Peyer's patch (tissue), 4 donors: ENCODE measurements at regions not wholly inside any gene's neighbourhood (a gene's known extent, or its start where the extent isn't known, plus 50 kb on each side); places are given as distances from the start of the nearest gene placed in this dataset.

Source experiments
- DNase-seq, 3 donors: peaks; one replicate each; pipeline ENCODE4 v3.0.0-alpha.2; 2017 to 2019
- H3K27ac ChIP-seq, 4 donors: fragments of 200-600 bp; sonication (generic); one replicate each; pipeline ENCODE4 v1.5.1; 2016 to 2019
- H3K27me3 ChIP-seq, 2 donors: fragments of 200-600 bp; sonication (generic); one replicate each; pipeline ENCODE4 v1.5.1; 2019
- H3K36me3 ChIP-seq, 3 donors: fragments of 200-600 bp; sonication (generic); one replicate each; pipeline ENCODE4 v1.5.1; 2016 to 2019
- H3K4me1 ChIP-seq, 4 donors: fragments of 200-600 bp; sonication (generic); one replicate each; pipeline ENCODE4 v1.5.1; 2016 to 2019
- H3K4me3 ChIP-seq, 4 donors: fragments of 200-600 bp; sonication (generic); 1 replicate in 3 of 4; 2 replicates in 1 of 4; pipeline ENCODE4 v1.5.1; 2016 to 2019; ENCODE audit warnings: mild to moderate bottlenecking in 1 of 4
- H3K9me3 ChIP-seq, 4 donors: fragments of 200-600 bp; sonication (generic); one replicate each; pipeline ENCODE4 v1.5.1; 2016 to 2019; ENCODE audit warnings: mild to moderate bottlenecking in 1 of 4
- CTCF ChIP-seq, 6 experiments: fragments of 450-650 bp in 4 of 6; fragments of 200-600 bp in 2 of 6; sonication (generic) in 1 of 6; IDR thresholded peaks; one replicate each; pipeline ENCODE4 v1.5.1; 2017 to 2019; ENCODE audit warnings: antibody characterized with exemption in 6 of 6, mild to moderate bottlenecking in 3 of 6, moderate library complexity in 1 of 6
- POLR2A ChIP-seq, 2 donors: fragments of 450-650 bp; IDR thresholded peaks; one replicate each; pipeline ENCODE4 v1.5.1; 2017; ENCODE audit warnings: antibody characterized with exemption in 2 of 2, mild to moderate bottlenecking in 2 of 2, moderate library complexity in 2 of 2

GRCh38 chr21:31536138-31536537 lies 123.4 kb upstream of the SOD1 start:
- Histone ChIP-seq H3K27ac (no peak overlapping the region), H3K36me3 (no peaks in the 10 kb centered on the region), H3K9me3 (no peaks in the 10 kb centered on the region), H3K4me3 (no peak overlapping the region), H3K27me3 (no peaks in the 10 kb centered on the region), H3K4me1 (no peaks in the 10 kb centered on the region)
- no peak for DNase-seq
- no peak for TF ChIP-seq POLR2A (IDR thresholded peaks at IDR 0.05)
- no peak for TF ChIP-seq CTCF (IDR thresholded peaks at IDR 0.05)

- DNase-seq: no peak
Observed at GRCh38 chr21:31531967-31532366, 127.5 kb upstream of the SOD1 start.

GRCh38 chr21:31530897-31531705 lies 128.4 kb upstream of the SOD1 start:
- H3K27me3 ChIP-seq: no peaks in the 10 kb centered on the region
- H3K27ac ChIP-seq: no peak overlapping the region
- no peak for TF ChIP-seq CTCF (IDR thresholded peaks at IDR 0.05)
- TF ChIP-seq POLR2A (IDR thresholded peaks at IDR 0.05): no peak
- no peaks in the 10 kb centered on the region for H3K9me3 ChIP-seq
- no peaks in the 10 kb centered on the region for H3K36me3 ChIP-seq
- H3K4me1 ChIP-seq: no peaks in the 10 kb centered on the region
- no peak for DNase-seq
- no peak overlapping the region for H3K4me3 ChIP-seq

More at GRCh38 chr21:31531967-31532366, 127.5 kb upstream of the SOD1 start:
- Histone ChIP-seq H3K36me3 (no peaks in the 10 kb centered on the region), H3K27me3 (no peaks in the 10 kb centered on the region), H3K4me1 (no peaks in the 10 kb centered on the region), H3K9me3 (no peaks in the 10 kb centered on the region), H3K27ac (no peak overlapping the region), H3K4me3 (no peak overlapping the region)
- TF ChIP-seq POLR2A (IDR thresholded peaks at IDR 0.05) (no peak), CTCF (IDR thresholded peaks at IDR 0.05) (no peak)

- H3K4me3 ChIP-seq: no peak overlapping the region
- H3K36me3 ChIP-seq: no peaks in the 10 kb centered on the region
- no peaks in the 10 kb centered on the region for H3K9me3 ChIP-seq
- TF ChIP-seq CTCF (IDR thresholded peaks at IDR 0.05): no peak
- no peak for TF ChIP-seq POLR2A (IDR thresholded peaks at IDR 0.05)
- no peak for DNase-seq
- no peaks in the 10 kb centered on the region for H3K27me3 ChIP-seq
- H3K4me1 ChIP-seq: no peaks in the 10 kb centered on the region
- H3K27ac ChIP-seq: no peak overlapping the region
Observed at GRCh38 chr21:31530364-31530763, 129.1 kb upstream of the SOD1 start.

GRCh38 chr21:31529406-31529805 lies 130.1 kb upstream of the SOD1 start:
- DNase-seq: no peak
- Histone ChIP-seq H3K27ac (no peak overlapping the region), H3K4me3 (no peak overlapping the region), H3K9me3 (no peaks in the 10 kb centered on the region), H3K4me1 (no peaks in the 10 kb centered on the region), H3K27me3 (no peaks in the 10 kb centered on the region), H3K36me3 (no peaks in the 10 kb centered on the region)
- no peak for TF ChIP-seq POLR2A (IDR thresholded peaks at IDR 0.05)
- TF ChIP-seq CTCF (IDR thresholded peaks at IDR 0.05): no peak
